H1 (cell line): ENCODE measurements at regions not wholly inside any gene's neighbourhood (a gene's known extent, or its start where the extent isn't known, plus 50 kb on each side); places are given as distances from the start of the nearest gene placed in this dataset.
"Not testable (repeated sequence)": the region's sequence is repeated elsewhere in the genome, so short reads cannot be mapped to it uniquely, and the experiment has no call there.

ENCODE experiments used
- CTCF ChIP-seq, 3 experiments: IDR thresholded peaks; 1 replicate in 2 of 3; 2 replicates in 1 of 3; pipeline versions ENCODE4 v1.5.1 to v1.6.1; 2011; ENCODE audit warnings: low read length in 3 of 3, mild to moderate bottlenecking in 3 of 3, inconsistent platforms in 2 of 3, low read depth in 1 of 3, moderate library complexity in 1 of 3; ENCODE audit not compliant: insufficient read depth in 1 of 3; ENCODE audit errors: control extremely low read depth in 1 of 3
- E2F6 ChIP-seq: IDR thresholded peaks from 2 replicates; pipeline ENCODE4 v1.6.1; 2012; ENCODE audit warnings: inconsistent platforms
- EP300 ChIP-seq, 2 experiments: IDR thresholded peaks; 1 replicate in 1 of 2; 2 replicates in 1 of 2; pipeline ENCODE4 v1.6.1; 2011 to 2012; ENCODE audit warnings: low read depth in 2 of 2, low read length in 2 of 2, mild to moderate bottlenecking in 2 of 2, borderline replicate concordance in 1 of 2, inconsistent platforms in 1 of 2, moderate library complexity in 1 of 2
- JUND ChIP-seq: IDR thresholded peaks from 2 replicates; pipeline ENCODE4 v1.6.1; 2011; ENCODE audit warnings: mild to moderate bottlenecking, improper control_type of control experiment, low read length
- KDM5A ChIP-seq: fragments of 200-600 bp; IDR thresholded peaks from 2 replicates; pipeline ENCODE4 v1.7.1; 2012; ENCODE audit warnings: mild to moderate bottlenecking, low read length, inconsistent platforms, mixed read lengths
- POLR2A ChIP-seq, 2 experiments: IDR thresholded peaks; 1 replicate in 1 of 2; 2 replicates in 1 of 2; pipeline ENCODE4 v1.6.1; 2011; ENCODE audit warnings: low read depth in 2 of 2, low read length in 2 of 2, mild to moderate bottlenecking in 2 of 2; ENCODE audit errors: control extremely low read depth in 1 of 2
- SP1 ChIP-seq: IDR thresholded peaks from 2 replicates; pipeline ENCODE4 v1.6.1; 2011; ENCODE audit warnings: low read depth, low read length
- TAF1 ChIP-seq: IDR thresholded peaks from 2 replicates; pipeline ENCODE4 v1.6.1; 2011; ENCODE audit warnings: mild to moderate bottlenecking, low read depth, low read length
- ZNF274 ChIP-seq: IDR thresholded peaks from 2 replicates; pipeline ENCODE4 v1.7.0; 2012; ENCODE audit warnings: low read length, borderline replicate concordance; ENCODE audit errors: extremely low read depth

GRCh38 chr12:89867611-89868010 is 159.0 kb upstream of the ATP2B1 start:
- TF ChIP-seq E2F6; KDM5A; EP300 (IDR thresholded peaks at IDR 0.05; ENCODE audit: borderline replicate concordance in 1 of 2, low read depth in 2 of 2, low read length in 2 of 2); TAF1; POLR2A (IDR thresholded peaks at IDR 0.05; ENCODE audit: control extremely low read depth in 1 of 2, low read depth in 2 of 2, low read length in 2 of 2); ZNF274; JUND; SP1; CTCF (IDR thresholded peaks at IDR 0.05; ENCODE audit: control extremely low read depth in 1 of 3, insufficient read depth in 1 of 3, low read depth in 1 of 3, low read length in 3 of 3): not testable (repeated sequence)
